SK-N-SH (cell line): ENCODE measurements at regions not wholly inside any gene's neighbourhood (a gene's known extent, or its start where the extent isn't known, plus 50 kb on each side); places are given as distances from the start of the nearest gene placed in this dataset.

Source experiments
- TF ChIP-seq, protein P1 (sequence below): IDR thresholded peaks from 2 replicates; pipeline ENCODE4 v1.6.1; 2012; ENCODE audit warnings: mild to moderate bottlenecking, low read depth, low read length, moderate library complexity
- TF ChIP-seq, protein P2 (sequence below): fragments of 200-600 bp; sonication (generic); IDR thresholded peaks from 2 replicates; pipeline ENCODE4 v1.6.1; 2017; ENCODE audit warnings: antibody characterized with exemption, mild to moderate bottlenecking, moderate library complexity

DNA sequence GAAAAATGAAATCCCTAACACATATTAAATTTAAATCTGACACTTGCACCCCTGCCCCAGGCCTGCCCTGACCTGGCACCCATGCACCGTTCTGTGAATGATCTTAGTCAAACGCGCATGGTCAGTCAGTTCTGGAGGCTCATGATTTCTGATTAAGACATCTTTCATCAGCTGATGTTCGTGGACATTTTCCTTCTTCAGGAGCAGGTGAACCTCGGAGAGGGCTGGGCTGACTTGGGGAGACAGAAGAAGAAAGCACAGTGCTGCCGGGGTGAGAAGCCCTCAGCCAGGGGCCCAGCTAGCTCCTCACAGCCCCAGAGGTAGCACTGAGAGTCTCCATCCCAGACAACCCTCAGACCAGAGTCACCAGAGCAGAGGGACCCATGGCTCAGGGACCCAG is 134.5 kb upstream of the AJAP1 start:
- TF ChIP-seq, protein P1, sequence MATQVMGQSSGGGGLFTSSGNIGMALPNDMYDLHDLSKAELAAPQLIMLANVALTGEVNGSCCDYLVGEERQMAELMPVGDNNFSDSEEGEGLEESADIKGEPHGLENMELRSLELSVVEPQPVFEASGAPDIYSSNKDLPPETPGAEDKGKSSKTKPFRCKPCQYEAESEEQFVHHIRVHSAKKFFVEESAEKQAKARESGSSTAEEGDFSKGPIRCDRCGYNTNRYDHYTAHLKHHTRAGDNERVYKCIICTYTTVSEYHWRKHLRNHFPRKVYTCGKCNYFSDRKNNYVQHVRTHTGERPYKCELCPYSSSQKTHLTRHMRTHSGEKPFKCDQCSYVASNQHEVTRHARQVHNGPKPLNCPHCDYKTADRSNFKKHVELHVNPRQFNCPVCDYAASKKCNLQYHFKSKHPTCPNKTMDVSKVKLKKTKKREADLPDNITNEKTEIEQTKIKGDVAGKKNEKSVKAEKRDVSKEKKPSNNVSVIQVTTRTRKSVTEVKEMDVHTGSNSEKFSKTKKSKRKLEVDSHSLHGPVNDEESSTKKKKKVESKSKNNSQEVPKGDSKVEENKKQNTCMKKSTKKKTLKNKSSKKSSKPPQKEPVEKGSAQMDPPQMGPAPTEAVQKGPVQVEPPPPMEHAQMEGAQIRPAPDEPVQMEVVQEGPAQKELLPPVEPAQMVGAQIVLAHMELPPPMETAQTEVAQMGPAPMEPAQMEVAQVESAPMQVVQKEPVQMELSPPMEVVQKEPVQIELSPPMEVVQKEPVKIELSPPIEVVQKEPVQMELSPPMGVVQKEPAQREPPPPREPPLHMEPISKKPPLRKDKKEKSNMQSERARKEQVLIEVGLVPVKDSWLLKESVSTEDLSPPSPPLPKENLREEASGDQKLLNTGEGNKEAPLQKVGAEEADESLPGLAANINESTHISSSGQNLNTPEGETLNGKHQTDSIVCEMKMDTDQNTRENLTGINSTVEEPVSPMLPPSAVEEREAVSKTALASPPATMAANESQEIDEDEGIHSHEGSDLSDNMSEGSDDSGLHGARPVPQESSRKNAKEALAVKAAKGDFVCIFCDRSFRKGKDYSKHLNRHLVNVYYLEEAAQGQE, result no peak
- TF ChIP-seq, protein P2, sequence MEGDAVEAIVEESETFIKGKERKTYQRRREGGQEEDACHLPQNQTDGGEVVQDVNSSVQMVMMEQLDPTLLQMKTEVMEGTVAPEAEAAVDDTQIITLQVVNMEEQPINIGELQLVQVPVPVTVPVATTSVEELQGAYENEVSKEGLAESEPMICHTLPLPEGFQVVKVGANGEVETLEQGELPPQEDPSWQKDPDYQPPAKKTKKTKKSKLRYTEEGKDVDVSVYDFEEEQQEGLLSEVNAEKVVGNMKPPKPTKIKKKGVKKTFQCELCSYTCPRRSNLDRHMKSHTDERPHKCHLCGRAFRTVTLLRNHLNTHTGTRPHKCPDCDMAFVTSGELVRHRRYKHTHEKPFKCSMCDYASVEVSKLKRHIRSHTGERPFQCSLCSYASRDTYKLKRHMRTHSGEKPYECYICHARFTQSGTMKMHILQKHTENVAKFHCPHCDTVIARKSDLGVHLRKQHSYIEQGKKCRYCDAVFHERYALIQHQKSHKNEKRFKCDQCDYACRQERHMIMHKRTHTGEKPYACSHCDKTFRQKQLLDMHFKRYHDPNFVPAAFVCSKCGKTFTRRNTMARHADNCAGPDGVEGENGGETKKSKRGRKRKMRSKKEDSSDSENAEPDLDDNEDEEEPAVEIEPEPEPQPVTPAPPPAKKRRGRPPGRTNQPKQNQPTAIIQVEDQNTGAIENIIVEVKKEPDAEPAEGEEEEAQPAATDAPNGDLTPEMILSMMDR, result no peak
